ENCODE measurements at regions not wholly inside any gene's neighbourhood (a gene's known extent, or its start where the extent isn't known, plus 50 kb on each side); places are given as distances from the start of the nearest gene placed in this dataset.

DNA sequence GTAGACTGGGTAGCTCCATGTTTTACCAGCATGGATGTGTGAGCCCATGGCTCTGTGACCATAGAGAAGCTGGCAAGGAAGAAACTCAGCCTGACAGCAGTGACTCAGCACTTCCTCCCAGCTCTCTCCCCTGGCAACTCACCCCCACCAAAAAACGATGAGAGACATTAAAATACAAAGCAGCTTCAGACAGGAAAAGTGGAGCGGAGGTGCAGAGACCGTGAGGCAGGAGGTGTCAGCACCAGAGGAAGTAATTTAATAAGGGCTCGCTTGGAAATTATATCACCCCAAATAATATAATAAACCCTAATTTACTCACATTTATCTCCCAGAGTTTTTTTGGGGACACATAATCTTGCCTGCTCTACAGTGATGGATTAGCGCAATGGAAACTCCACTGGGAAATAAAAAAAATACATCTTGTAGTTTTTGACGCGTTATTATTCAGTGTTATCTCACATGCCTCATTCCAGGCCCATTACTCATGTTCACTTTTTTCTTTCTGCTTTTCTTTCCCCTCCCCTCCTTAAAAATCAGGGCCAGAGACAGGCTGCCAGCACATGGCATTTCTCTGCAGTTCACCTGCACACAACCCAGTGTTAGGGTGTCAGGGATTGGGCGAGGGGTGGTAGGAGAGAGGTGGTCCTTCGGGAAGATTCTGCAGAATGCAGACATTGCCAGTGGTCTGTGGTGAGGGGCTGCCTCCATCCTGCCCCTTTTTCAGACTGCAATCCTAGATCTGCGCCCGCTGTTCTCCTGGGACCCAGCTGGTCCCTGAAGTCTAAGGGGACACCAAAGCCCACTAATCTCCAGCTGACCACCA lies 170.8 kb downstream of the BUD13 start:
- peak; percentile 32 for DNase-seq (ENCODE audit: low read depth, low spot score)

DNA sequence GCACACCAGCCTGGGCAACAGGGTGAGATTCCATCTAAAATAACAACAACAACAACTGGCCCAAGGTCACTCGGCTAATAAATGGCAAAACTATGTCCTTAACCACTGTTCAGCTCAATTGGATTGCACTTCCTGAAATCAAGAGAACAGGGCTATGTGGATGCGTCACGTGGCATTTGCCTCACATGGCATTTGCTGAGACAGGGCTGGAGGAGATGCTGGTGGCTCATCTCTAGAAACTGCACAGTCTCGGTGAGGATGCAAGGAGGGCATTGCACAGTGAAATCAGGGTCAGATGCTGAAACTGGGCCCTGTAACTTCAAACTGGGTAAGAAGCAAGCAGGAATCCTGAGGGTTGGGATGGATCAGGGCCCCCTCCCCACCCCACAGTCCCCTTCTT lies 171.9 kb downstream of the BUD13 start:
- DNase-seq (ENCODE audit: low read depth, low spot score) = no peak

DNA sequence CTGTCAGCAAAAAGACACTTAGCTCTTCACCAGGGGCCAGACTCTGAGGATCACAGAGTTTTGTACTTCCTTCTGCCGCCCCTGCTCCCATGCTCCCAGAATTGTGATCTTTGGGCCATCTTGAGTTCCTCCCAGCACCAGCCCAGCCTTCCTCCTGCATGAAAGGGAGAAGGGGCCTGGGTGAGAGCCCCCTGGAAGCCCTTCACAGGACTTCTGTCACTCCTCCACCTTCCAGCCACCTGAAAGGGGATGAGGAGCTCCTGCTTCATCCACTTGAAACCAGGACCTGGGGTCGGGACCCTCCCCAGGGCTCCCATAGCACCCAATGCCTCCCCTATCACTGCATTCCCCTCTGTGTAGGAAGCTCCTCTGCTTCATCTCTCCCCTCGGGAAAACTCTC lies 174.2 kb downstream of the BUD13 start:
- DNase-seq (ENCODE audit: low read depth, low spot score) = no peak

DNA sequence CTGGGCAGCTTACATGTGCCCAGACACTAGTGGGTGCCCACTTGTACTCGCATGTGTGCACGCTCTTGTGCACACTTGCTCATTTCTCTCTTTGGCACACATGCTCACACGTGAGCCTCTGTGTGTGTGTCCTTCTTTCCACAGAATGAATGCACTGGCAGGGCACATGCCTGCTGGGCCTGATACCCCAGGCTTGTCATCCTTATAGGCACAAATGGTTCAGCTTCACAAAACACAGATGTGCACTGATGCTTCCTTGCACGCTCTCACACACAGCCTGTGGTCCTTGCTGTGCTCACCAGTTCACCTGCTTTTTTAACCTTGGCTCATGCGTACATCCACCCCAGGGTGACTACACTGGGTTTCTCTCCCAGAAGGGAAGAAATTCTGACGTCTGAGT lies 174.8 kb downstream of the BUD13 start:
- DNase-seq (ENCODE audit: low read depth, low spot score) = no peak

DNA sequence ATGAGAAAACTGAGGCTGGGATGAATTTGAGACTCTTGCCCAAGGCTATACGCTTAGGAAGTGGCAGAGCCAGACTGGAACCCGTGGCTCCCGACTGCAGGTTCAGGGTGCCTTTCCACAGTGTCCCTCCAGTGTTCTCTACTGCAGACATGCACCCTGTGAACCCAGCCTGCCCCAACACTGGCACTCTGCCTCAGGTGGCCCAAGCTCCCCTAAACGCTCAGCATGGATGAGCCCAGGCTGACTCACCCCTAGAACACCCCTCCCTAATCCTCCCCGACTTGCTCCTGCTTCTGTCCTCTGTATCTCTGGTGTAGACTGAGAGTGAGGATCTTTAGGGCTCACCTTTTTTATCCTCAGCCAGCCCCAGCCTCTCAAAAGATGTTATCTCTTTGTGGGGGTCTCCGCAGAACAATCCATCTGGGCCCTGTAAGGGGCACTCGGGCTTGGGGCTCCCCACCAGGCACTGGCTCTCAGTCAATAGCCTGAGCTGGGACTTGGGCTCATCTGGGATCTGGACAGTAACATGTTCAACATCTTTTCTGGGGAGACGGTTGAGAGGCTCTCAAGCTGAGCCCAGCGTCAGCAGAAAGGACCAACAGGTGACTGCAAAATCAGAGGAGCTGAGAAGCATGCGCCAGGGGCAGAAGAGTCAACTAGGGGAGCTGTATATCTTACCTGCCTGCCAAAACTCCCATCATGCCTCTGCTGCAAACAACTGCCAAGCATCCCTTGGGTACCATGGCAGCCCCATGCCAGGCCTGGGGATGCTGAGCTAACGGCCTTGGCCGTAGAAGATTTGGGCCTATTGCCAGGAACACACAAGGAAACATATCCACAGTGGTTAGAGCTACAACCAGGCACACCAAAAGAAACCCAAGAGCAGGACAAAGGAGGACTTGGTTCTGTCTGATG lies 176.2 kb downstream of the BUD13 start:
- no peak for DNase-seq (ENCODE audit: low read depth, low spot score)

DNA sequence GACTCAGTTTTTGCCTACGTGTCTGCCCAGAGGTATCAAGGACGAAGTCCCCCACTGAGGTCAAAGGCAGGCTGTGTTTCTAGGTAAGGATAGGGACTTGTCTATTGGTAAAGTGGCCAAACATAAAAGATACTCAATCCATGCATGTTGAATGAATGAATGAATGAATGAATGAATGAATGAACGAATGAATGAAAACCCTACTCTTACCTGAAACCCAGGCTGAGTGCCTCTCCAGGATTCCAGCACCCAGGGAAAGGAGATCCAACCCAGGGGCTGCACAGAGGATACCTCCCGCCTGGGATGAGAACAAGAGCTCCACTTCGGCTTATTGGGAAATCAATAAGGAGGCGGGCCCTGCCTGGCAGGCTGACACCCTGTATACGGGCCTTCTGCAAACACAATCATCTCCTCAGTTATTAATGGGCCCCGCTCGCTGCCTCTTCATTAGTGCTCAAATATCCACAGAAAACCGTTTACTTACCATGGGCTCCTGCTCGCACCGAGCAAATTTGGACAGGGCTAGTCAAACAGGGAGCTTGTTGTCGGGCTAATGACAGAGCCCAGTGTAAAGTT lies 177.4 kb downstream of the BUD13 start:
- DNase-seq (ENCODE audit: low read depth, low spot score) = no peak

GRCh38 chr11:116590844-116591570 lies 181.8 kb downstream of the BUD13 start:
- DNase-seq (ENCODE audit: low read depth, low spot score) = no peak

GRCh38 chr11:116589402-116589801 lies 183.4 kb downstream of the BUD13 start:
- DNase-seq (ENCODE audit: low read depth, low spot score) = no peak

- no peak for DNase-seq (ENCODE audit: low read depth, low spot score)
These were observed 186.4 kb downstream of the BUD13 start for GRCh38 chr11:116586392-116586791.

- no peak for DNase-seq (ENCODE audit: low read depth, low spot score)
These were observed 190.2 kb downstream of the BUD13 start for GRCh38 chr11:116582571-116582970.

GRCh38 chr11:116581349-116581748 lies 191.4 kb downstream of the BUD13 start:
- no peak for DNase-seq (ENCODE audit: low read depth, low spot score)

DNA sequence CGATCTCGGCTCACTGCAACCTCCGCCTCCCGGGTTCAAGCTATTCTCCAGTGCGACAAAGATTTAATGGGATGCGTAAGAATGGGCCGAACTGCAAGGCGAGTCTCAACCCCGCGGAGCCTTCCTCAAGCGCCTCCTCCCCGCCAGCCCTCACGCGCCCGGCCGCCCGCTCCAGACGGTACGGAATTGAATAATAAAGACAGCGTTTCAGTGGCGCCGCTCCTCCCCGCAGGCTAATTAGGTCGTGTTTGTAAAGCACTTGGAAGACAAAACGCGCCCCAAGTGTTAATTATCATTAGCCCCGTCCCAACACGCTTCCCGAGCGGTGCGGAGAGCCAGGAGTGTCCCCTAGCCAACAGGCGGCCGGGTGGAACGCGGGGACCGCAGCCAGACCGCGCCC lies 192.0 kb downstream of the BUD13 start:
- no peak for DNase-seq (ENCODE audit: low read depth, low spot score)

DNA sequence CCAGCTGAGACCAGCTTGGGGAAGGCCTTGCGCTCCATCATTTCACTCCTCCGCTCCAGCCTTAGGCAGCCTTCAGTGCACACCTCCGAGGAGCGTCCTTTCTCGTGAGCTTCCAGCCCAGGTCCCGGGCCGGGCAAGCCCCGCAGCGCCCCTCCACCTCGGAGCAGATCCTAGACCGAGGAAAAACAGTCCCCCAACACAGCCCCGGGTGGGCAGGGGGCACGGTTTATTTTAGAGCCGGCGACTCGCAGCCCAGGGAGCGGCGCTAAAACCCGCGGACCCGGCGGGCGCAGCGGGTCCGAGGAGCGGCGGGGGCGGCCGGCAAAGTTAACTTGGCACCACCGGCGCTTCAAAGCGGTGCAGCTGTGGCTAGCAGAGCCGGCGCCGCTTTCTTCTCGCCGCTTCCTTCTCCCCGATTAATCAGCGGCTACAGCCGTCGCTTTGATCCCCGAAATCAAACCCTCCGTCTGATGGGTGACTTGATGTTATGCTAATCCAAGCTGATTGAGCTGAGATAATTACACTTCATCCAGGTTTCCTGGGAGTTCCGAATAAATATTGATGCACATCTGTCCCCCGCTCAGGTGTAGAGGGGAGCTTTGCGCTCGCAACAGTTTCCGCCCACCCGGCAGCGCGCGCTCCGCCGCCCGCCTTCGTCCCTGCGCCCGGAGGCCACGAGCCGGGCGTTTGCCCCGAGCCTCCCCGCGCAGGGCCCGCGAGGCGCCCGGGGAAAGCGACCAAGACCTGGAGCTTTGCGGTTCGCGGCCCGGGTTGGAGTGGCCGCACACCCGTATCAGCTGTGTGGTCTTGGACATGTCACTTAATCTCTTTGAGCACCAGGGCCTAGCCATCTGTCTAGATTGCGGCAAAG lies 192.7 kb downstream of the BUD13 start:
- no peak for DNase-seq (ENCODE audit: low read depth, low spot score)

DNA sequence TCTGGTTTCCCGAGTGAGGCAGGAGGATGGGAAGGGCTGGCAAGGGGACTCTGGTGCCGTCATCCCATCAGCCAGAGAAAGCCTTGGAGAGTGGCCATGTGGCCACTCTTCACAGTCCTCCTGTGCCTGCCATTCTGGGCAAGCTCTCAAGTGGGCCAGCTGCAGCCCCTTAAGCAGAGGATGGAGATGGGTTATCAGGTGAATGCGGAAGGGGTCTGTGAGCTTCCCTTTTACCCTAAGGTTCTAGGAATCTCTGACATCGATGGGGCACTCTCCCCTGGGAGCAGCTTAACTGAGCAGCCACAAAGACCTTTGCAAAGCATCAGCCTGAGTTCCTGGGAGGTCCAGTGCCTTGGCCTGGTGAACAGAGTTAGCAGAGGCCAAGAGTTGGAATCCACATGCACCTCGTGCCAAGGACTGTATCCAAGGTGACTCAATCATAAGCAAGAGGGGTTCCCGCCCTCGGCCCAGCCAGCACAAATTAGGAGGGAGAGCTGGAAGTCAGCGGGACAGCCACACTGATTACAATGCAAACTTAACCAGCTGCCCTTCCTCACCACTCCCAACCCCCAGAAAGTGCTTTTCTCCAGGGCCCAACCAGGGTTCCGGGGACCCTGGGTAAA lies 193.6 kb downstream of the BUD13 start:
- DNase-seq (ENCODE audit: low read depth, low spot score) = no peak

- no peak for DNase-seq (ENCODE audit: low read depth, low spot score)
These were observed 194.8 kb downstream of the BUD13 start for GRCh38 chr11:116577956-116578355.

- DNase-seq (ENCODE audit: low read depth, low spot score) = no peak
These were observed 195.5 kb downstream of the BUD13 start for GRCh38 chr11:116577273-116577672.

GRCh38 chr11:116576526-116576925 lies 196.3 kb downstream of the BUD13 start:
- no peak for DNase-seq (ENCODE audit: low read depth, low spot score)

GRCh38 chr11:116567721-116568242 lies 205.0 kb downstream of the BUD13 start:
- DNase-seq (ENCODE audit: low read depth, low spot score) = no peak

DNA sequence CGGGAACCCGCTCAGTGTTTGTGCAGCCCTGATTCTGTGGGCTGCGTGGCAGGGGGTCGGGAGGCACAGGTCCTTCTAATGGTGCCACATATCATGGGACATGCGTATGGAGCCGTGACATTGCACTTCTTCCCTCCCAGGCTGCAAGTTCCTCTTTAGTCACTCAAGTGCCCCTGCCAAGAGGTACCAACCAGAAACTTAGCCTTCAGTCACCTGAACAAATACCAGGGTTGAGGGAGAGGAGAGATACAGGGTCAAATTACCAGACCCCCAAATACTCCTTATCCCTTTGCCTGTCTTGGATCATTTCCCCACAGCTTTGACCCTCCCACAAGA lies 209.1 kb downstream of the BUD13 start:
- DNase-seq (ENCODE audit: low read depth, low spot score) = no peak

Measured in pulmonary artery endothelial cell (primary cell).